Skin of body (tissue), 1 donor: ENCODE measurements at regions not wholly inside any gene's neighbourhood (a gene's known extent, or its start where the extent isn't known, plus 50 kb on each side); places are given as distances from the start of the nearest gene placed in this dataset.
"Not testable (repeated sequence)": the region's sequence is repeated elsewhere in the genome, so short reads cannot be mapped to it uniquely, and the experiment has no call there.

Experiments used
- DNase-seq: peaks from one replicate; lab custom pipeline; 2025; lab: John Stamatoyannopoulos, UW

- no peak for DNase-seq
These were observed 227.4 kb upstream of the AZI2 start for GRCh38 chr3:28575746-28576613.

GRCh38 chr3:28576614-28577200 lies 228.1 kb upstream of the AZI2 start:
- no peak for DNase-seq

GRCh38 chr3:28577941-28578500 lies 229.4 kb upstream of the AZI2 start:
- no peak for DNase-seq

- no peak for DNase-seq
These were observed 237.7 kb upstream of the AZI2 start for GRCh38 chr3:28586325-28586724.

GRCh38 chr3:28587723-28588122 lies 239.1 kb upstream of the AZI2 start:
- no peak for DNase-seq

- DNase-seq, result no peak
These were observed 241.6 kb upstream of the AZI2 start for GRCh38 chr3:28590216-28590615.

GRCh38 chr3:28590860-28591259 lies 242.2 kb upstream of the AZI2 start:
- no peak for DNase-seq

- DNase-seq, result no peak
These were observed 246.7 kb upstream of the AZI2 start for GRCh38 chr3:28595372-28595771.

- no peak for DNase-seq
These were observed 248.8 kb upstream of the AZI2 start for GRCh38 chr3:28597452-28597851.

- DNase-seq, result no peak
These were observed 249.5 kb upstream of the AZI2 start for GRCh38 chr3:28598165-28598564.

- DNase-seq, result no peak
These were observed 252.7 kb upstream of the AZI2 start for GRCh38 chr3:28601291-28601690.

GRCh38 chr3:28606283-28606682 lies 257.7 kb upstream of the AZI2 start:
- no peak for DNase-seq

GRCh38 chr3:28612232-28612631 lies 263.6 kb upstream of the AZI2 start:
- no peak for DNase-seq

GRCh38 chr3:28613511-28614106 lies 265.0 kb upstream of the AZI2 start:
- no peak for DNase-seq

- no peak for DNase-seq
These were observed 266.4 kb upstream of the AZI2 start for GRCh38 chr3:28615071-28615470.

- DNase-seq, result no peak
These were observed 267.3 kb upstream of the AZI2 start for GRCh38 chr3:28615971-28616370.

- no peak for DNase-seq
These were observed 269.2 kb upstream of the AZI2 start for GRCh38 chr3:28617821-28618220.

- DNase-seq, result no peak
These were observed 274.5 kb upstream of the AZI2 start for GRCh38 chr3:28623106-28623505.

GRCh38 chr3:28624084-28624483 lies 275.5 kb upstream of the AZI2 start:
- no peak for DNase-seq

- not testable (repeated sequence) for DNase-seq
These were observed 279.2 kb upstream of the AZI2 start for GRCh38 chr3:28627843-28628242.

GRCh38 chr3:28634019-28634418 lies 285.4 kb upstream of the AZI2 start:
- no peak for DNase-seq

- no peak for DNase-seq
These were observed 289.1 kb upstream of the AZI2 start for GRCh38 chr3:28637742-28638141.
